DOHH2 (cell line): ENCODE measurements at regions not wholly inside any gene's neighbourhood (a gene's known extent, or its start where the extent isn't known, plus 50 kb on each side); places are given as distances from the start of the nearest gene placed in this dataset.

Experiments
- EZH2phosphoT487 ChIP-seq: fragments of 200-600 bp; sonication (generic); IDR thresholded peaks from 2 replicates; pipeline ENCODE4 v1.6.1; 2017; ENCODE audit warnings: borderline replicate concordance, mild to moderate bottlenecking, antibody characterized with exemption, low read length, moderate library complexity, mixed read lengths
- TF ChIP-seq, protein P1 (sequence below): fragments of 200-600 bp; sonication (generic); IDR thresholded peaks from one replicate; pipeline ENCODE4 v1.5.1; 2014; ENCODE audit warnings: antibody characterized with exemption, mild to moderate bottlenecking, low read depth, low read length; ENCODE audit not compliant: poor library complexity, severe bottlenecking

DNA sequence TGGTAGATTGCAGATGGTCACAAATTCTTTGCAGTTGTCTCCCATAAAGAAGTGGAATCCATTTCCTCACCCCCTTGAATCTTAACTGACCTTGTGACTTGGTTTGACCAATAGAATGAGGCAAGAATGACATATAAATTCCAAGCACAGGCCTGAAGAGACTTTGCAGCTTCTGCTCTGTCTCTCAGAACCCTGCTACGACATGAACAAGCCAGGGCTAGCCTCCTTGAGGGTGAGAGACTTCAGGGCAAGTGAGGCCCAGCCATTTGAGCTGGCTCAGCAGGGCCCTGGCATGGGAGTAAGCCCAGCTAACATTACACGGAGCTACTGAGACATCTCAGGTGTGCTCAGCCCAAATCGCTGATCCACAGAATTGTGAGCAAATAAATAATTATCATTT is 216.3 kb upstream of the MAN1A1 start:
- TF ChIP-seq, protein P1, sequence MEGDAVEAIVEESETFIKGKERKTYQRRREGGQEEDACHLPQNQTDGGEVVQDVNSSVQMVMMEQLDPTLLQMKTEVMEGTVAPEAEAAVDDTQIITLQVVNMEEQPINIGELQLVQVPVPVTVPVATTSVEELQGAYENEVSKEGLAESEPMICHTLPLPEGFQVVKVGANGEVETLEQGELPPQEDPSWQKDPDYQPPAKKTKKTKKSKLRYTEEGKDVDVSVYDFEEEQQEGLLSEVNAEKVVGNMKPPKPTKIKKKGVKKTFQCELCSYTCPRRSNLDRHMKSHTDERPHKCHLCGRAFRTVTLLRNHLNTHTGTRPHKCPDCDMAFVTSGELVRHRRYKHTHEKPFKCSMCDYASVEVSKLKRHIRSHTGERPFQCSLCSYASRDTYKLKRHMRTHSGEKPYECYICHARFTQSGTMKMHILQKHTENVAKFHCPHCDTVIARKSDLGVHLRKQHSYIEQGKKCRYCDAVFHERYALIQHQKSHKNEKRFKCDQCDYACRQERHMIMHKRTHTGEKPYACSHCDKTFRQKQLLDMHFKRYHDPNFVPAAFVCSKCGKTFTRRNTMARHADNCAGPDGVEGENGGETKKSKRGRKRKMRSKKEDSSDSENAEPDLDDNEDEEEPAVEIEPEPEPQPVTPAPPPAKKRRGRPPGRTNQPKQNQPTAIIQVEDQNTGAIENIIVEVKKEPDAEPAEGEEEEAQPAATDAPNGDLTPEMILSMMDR = no peak
- no peak for TF ChIP-seq EZH2phosphoT487
